GM18861 (cell line): ENCODE measurements at regions not wholly inside any gene's neighbourhood (a gene's known extent, or its start where the extent isn't known, plus 50 kb on each side); places are given as distances from the start of the nearest gene placed in this dataset.
"Not testable (repeated sequence)": the region's sequence is repeated elsewhere in the genome, so short reads cannot be mapped to it uniquely, and the experiment has no call there.

Source experiments
- ATAC-seq: cut with Tn5 transposase; IDR thresholded peaks from one replicate; pipeline ENCODE4 v1.9.1; 2021; ENCODE audit not compliant: unreplicated experiment

DNA sequence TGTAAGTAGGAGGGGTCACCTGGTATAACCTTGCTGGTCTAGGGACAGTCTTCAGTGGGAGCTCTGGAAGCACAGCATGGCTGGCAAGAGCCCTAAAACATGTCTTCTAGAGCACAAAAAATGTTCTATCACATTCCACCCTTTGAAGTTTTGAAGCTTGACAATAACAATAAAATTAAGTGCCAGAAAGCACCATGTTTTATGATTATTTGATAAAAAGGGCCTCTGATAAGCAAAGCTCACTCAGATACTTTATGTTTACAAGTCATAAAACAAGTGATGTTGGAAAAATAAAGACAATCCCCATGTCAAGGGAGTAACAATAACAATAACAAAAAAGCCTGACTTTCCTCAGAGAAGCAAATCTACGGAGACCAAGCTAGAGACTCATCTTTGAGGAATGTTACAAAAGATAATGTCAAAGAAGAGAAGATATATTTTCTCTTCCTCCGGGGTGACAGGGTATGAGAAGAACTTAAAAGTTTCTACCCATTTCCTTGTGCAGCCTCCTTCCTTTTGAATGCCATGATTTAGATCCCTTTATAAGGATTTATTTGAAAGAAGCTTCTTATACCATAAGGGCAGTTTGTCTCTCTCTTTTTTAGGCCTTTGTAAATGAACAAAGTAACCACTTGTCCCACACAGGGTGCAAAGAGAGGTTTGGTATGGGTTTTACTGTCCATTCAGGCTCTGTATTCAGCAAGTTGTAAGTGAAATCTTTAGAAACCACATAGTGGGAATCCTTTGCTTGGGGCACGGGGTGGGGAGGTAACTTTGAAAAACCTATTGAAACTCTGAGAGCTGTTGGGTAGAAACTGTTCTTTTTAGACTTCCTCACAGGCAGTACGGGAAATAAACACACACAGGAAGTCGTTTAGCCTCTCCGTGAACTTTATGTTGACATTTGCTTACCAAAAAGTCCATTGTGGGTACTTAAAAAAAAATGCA, 109.6 kb upstream of the RBMS3 start:
- ATAC-seq, result peak; percentile 68

DNA sequence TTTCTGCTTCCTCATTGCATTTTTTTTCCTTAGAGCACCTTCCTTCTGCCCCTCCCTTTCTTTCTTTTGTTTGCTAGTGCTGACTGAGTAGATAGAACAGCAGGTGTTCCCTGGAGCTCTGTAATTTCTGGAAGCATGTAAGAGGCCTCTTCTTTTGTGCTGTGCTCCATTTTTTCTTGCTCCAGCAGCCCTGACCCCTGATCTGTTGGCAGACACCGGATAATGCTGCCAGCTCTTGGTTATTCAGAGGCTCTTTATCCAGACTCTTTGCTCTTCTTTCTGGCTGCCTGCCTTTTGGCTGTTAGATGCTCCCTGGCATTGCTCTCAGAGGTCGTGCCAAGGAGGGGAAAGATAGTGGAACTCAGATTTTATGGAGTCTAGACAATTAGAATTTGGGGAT, 104.4 kb upstream of the RBMS3 start:
- no peak for ATAC-seq

DNA sequence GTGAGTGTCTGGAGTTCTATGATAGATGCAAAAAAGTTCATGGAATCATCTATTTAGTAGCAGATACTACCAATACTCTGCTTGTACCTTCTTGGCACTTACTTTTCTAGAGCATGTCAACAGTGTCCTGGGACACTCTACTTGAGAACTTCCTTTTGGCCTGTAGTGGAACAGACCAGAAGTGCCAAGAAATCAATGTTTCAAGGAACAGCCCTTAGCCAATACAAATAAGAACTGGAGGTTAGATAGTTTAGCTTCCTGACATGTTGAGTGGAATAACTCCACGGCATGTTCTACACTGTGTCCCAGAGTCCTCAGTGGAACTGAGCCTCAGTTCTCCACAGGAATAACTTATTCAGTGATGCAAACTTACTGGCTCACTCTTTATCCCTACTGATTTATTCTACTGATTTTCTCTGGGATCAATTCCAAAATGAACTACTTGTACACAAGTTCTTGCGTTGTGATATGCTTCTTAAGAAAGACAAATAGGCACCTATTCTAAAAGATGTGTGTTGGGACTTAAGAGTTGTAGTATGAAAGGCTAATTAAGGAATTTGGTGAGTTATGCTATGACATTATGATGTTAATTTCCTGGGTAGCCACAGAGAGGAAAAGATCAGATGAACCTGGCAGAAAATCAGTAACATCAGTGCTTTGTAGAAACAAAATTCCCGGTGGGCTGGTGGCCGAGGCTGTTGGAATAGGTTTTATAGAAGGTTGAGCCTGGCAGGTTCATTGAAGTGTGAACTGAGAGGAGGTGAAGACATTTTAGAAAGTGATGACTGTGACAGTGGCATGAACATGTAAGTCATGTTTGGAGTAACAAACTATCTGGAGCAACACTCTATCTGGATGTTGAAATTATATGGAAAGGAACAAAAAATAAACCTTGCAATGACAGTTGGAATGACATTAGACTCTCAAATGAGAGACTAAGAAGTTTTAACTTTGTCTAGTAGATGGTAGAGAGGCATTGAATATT, 101.8 kb upstream of the RBMS3 start:
- ATAC-seq, result no peak

DNA sequence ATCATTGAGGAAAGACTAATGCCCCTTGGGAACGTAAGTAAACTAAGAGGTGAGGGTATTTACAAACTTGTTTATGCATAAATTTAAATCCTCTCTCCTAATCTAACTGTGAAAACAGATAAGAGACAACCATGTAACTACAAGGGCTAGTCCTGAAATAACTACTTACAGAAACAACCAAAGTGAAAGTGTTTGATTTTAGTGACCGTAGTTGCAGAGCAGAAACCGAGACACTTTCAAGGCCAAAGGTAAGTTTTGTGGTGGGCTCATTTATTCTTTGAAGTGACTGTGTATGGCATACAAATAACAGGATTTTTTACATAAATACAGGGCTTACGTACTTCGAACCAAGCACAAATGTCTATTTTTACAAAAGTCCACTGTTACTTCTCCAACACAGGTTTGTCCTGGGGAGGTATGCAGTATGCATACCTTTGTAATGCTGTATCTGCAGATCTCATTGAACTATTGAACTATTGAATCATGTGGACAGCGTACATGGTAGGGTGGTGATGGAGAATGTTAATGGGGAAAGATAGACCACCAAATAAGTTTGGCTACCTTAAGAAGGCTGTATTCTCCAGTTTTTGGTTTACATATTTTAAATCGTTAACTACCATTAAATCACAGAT, 99.6 kb upstream of the RBMS3 start:
- peak; percentile 53 for ATAC-seq

DNA sequence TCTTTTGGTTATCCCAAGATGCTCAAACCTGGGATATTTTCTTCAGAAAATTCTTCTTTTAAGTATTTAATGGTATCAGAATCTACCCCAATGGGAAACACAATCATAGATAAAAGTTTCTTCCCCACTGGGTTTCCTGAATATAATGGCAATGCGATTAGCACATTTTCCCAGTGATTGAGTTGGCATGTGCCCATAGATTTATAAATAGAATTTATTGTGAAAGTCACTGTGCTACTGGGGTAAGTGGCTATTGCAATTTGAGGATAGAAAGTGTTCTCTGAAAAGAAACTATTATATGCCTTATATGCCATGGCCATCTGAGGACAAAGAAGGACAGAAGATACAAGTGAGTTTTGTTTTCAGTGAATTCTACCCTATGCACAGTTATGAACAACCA, 99.0 kb upstream of the RBMS3 start:
- no peak for ATAC-seq

DNA sequence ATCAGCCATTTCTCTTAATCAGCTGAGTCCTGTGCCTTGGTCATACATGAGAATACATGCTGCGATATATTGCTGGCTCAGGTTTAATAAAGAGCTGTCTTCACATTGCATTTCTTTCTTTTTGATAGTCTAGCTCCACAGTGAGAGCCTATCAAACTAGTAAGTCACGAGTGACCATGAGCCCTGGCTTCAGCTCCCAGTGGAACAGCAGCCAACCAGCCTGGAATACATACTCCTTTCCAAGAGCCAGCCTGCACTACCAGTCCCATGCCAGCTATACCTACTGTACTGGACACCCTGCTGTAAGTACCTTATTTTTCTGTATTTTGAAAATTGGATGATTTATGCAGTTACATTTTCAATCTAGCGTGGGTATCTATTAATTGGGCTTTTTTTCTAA, 98.0 kb upstream of the RBMS3 start:
- not testable (repeated sequence) for ATAC-seq

DNA sequence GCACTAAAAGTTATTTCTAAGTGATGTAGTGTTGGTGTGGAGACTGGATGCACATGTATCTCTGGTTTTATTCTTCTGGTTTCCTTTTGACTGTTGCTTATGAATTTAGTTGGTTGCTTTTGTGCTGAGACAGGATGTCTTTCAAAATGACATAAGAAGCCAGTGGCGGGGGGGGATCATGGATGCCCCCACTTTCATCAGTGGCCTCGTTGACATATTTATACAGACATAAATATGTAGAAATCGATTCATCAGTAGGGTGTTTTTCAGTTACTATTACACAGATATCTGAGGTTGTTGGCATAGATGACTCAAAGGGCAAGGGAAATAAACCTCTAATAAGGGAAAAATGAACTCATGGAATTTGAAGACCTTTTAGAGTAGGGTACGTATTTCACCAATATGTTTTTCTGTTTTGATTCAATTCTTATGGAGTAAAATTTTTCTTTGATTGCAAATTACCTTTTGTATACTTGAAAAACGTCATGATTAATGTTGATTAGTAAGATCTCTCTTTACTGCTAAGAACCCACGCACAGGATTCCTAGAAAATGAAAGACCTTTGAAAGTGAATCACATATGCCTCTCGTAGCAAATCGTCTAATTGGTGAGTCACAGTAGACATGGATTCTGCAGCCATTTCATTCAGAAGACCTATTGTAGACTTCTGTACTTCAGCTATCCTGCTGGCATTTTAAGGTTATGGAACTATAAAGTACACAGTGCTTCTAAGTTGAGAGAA, 97.4 kb upstream of the RBMS3 start:
- ATAC-seq, result no peak

DNA sequence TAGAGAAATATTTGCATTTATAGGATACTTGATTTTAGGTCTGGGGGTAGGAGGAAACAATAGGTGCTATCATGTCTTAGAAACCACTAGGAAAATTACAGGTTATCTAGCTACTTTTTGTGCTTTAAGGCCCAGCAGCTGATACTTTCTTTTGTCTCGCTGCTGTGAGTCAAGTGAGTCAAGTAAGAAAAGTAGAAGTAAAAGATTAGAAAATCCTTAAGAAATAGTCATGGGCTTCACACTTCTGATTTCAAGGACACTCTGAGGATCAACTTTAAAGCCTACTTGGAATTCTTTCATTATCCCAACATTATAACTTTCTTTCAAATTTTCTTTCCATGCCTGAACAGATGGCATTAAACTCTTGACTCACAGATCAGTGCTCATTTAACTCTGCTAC, 95.2 kb upstream of the RBMS3 start:
- no peak for ATAC-seq

DNA sequence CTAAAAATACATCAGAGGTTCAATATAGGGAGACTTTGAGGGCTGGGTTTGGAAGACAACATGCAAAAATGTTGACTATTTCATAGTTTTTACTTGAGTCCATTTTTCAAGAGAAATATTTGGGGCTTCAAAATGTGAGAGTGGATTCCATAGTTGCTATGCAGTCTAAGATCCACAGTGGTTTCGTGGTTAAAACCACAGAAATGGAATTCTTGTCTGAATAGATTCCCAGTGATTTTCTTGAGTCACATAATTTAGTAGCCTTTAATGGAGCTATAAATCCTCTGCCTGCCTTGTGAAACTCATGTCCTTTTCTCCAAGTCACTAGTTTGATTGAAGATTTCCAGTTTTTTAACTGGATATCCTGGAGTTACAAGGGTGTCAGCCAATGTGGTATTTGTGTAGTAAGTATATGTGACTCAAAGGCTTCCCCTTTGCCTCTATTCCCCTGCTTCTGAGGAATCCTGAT, 94.7 kb upstream of the RBMS3 start:
- ATAC-seq, result no peak

DNA sequence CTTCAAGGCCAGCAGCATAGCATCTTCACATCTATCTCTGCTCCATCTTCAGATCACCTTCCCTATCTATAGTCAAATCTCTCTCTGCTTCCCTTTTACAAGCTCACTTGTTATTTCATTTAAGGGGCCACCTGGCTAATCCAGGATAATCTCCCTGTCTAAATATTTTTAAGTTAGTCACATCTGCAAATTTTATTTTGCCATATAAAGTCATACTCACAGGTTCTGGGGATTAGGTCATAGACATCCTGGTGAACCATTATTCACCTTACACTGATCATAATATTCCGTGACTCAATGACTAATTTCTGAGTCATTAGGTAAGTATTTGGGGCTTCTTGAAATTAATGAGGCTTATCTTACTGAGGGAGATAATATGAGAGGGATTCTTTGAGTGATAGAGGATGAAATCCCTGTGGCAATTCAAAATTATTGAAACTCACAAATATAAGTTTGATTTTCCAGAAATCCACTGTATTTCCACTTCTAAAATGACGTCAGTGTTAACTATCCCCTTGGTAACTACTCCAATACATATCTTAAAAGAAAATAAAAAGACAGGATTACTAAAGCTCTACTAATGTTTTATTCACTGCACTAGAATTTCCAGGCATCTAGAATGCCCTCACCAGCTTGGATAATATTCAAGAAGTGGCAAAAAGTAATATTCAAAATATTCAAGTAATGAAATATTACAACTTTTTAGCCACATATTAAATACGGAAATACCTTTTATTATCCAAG, 93.7 kb upstream of the RBMS3 start:
- ATAC-seq, result peak; percentile 53

DNA sequence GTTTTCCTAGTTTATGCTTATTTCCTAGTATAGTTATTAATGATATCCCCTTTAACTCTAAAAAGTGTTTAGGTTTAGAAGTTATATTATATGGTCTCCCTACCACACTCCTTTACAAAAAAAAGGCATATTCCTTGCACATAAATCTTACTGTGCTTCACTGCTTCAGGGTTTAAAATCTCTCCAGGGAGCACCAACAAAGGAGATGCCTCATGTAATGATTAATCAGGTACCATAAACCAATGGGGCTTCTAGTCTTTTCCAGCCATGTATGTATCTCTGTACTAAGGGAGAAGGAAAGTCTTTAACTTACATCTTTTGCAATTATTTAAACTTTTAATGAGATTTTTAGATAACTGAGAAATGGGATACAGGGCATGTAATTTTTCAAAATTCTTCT, 91.5 kb upstream of the RBMS3 start:
- ATAC-seq, result no peak

DNA sequence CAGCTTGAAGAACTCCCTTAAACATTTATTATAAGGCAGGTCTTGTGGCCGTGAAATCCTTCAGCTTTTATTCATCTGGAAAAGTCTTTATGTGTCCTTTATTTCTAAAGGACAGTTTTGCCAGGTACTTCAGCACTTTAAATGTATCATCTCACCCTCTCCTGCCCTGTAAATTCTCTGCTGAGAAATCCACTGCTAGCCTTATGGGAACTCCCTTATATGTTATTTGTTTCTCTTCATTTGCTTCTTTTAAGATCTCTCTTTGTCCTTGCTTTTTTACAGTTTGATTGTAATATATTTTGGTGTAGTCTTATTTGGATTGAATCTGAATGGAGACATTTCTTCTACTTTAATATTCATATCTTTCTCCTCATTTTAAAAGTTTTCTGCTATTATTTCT, 86.7 kb upstream of the RBMS3 start:
- ATAC-seq, result no peak

DNA sequence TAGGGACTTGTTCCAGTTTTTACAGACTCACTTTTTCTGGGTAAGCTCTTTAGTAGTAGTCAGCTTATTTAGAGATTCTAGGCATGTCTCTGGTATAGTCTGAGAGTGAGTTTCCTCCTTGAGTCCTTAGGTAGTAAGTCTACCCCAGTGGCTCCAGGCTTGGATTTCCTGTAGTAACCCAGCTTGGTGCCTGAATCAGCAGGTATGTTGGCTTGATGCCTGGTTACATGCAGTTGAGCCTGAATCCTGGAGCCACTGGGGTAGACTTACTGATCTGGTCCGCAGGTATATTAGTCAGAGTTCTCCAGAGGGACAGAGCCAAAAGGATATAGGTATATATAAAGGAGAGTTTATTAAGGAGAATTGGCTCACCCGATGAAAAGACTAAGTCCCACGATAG, 85.8 kb upstream of the RBMS3 start:
- ATAC-seq, result no peak

DNA sequence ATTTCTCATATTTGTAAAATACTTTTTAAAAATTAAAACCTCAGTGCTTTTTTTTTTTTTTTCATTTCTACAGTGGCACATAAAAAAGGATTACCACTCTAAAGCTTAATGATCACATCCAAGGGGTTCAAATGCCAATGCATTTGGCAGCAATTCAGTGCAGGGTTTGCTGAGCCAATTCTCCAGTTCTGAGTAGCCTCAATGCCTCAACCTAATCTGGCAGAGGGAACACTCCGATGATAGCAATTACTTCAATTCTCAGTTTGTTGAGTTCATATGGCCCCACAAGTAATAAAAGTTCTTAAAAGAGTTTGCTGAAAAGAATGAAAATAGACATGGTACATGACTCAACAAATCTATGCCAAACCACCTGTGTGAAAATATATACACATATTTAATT, 79.3 kb upstream of the RBMS3 start:
- ATAC-seq, result no peak

DNA sequence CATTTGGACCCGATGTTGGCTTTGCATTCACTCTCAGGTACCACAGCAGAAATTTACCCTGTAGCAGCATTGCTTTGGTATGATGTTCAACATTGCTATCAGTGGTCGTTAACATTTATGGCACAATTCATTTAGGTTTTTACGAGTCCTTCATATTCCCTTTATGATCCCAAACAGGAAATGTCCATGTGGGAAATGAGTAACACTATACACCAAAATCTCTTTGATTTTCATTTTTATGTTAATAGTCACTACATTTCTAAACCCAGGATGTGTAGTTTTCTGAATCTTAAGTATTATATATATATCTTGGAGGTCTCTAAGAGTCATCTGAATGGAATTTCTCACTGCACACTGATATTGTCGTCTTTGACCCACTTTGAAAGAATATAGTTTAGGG, 78.5 kb upstream of the RBMS3 start:
- ATAC-seq, result no peak

DNA sequence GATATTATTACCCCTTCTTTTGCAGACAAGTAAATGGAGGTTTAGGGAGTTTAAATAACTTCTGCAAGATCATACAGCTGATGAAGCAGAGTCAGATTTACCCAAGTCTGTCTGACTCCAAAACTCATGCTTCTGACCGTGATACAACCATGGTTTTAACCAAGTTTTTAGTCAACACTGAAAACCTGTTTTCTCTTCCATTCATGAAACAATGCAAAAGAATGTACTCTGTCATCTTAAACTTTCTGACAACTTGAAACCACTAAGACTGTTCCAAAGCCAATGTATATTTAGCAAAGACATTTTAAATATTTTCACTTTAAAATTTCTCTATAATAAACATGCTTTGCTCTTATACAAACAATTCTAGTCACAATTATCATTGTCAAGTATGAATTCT, 77.0 kb upstream of the RBMS3 start:
- no peak for ATAC-seq

DNA sequence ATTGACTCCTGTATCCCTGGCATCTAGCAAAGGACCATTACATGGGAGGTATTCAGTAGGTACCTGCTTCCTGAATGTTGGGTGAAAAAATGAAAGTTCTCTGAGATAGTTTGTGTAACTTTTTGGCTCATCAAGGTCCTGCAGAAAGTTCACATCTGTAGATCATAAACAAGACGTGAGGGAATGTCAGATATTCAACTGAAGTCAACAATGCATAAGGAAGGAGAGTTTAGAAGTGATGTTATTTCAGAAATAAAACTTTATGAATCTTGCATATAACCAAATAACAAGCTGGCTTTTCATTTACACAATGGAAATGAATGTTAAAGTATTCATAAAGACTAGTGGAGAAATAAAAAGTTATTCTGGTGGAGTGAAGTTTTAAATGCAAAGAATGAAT, 73.4 kb upstream of the RBMS3 start:
- no peak for ATAC-seq

DNA sequence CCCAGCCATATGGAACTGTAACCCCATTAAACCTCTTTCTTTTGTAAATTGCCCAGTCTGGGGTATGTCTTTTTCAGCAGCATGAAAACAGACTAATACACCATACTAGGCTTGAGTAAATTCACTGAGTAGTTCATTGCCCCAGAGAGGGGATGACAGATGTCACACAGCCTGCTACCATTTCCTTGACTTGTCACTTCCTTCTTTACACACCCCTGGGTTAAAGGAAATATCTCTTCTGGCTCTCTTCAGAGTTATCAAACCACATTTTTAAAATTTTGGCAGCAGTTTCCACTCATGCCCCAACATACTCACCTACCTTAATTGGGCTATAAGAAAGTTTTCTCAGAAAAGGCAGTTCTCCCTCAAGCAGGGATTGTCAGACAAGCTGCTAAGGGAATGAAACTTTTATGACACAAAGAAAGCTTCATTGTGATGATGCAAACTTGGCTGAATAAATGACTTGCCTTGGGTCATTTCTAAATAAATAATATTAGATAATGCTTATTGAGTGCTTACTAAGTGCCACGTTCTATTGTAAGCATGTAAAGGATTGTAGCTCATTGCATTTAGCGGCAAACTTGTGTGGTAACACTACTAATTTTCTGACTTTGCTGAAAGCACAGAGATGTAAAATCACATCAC, 68.0 kb upstream of the RBMS3 start:
- ATAC-seq, result no peak

DNA sequence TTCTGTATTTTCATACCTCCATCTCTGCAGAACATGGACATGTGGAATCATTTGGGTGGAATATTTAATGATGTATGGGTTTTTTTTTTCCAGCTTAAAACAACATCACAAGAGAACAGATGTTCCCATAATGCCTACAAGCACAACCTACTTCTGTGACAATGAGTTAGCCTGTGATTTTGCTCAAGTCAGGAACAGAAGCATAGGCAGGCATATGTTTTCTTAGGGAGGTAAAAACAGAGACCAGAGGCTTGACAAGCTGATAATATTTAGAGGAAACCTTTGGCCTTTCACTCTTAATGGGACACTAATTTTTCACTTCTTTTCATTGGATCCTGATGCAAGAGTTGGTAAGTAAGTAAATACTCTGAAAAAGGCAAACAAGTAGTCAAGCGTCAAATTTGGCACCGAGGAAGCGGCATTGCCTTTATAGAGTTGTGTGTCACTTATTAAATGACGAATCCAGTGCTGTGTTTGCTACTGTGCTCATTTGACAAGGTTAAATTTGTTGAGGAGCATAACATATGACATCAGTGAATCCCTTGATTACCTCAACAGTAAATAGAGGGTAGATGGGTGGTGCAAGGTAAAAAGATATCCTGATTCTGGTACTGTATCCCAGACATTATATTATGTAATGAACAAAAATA, 66.7 kb upstream of the RBMS3 start:
- ATAC-seq, result no peak
